HepG2 (cell line): ENCODE measurements at regions not wholly inside any gene's neighbourhood (a gene's known extent, or its start where the extent isn't known, plus 50 kb on each side); places are given as distances from the start of the nearest gene placed in this dataset.

Experiments
- DPF2 ChIP-seq: sonication (generic); formaldehyde crosslinking; IDR thresholded peaks from 2 replicates; pipeline ENCODE4 v1.4.0; 2020; ENCODE audit warnings: mild to moderate bottlenecking, low read depth, missing genetic modification reagents, borderline replicate concordance
- EZH2 ChIP-seq: conservative IDR thresholded peaks from 2 replicates; pipeline ENCODE4 v1.6.1; 2012; ENCODE audit warnings: mild to moderate bottlenecking, low read depth, low read length, moderate library complexity
- HOXA9 ChIP-seq: sonication (generic); formaldehyde crosslinking; IDR thresholded peaks from 2 replicates; pipeline ENCODE4 v1.8.1; 2022; ENCODE audit warnings: missing genetic modification reagents, mild to moderate bottlenecking, moderate library complexity, borderline replicate concordance
- MAFF ChIP-seq: IDR thresholded peaks from 2 replicates; pipeline ENCODE4 v1.6.1; 2011; ENCODE audit warnings: low read depth, low read length, improper control_type of control experiment
- NFIC ChIP-seq: IDR thresholded peaks from 2 replicates; pipeline ENCODE4 v1.6.1; 2012; ENCODE audit warnings: mild to moderate bottlenecking, low read length, inconsistent platforms
- RCOR2 ChIP-seq: IDR thresholded peaks from 2 replicates; pipeline ENCODE4 v1.6.1; 2016; ENCODE audit warnings: missing biosample characterization, missing genetic modification reagents
- SMC3 ChIP-seq: IDR thresholded peaks from 2 replicates; pipeline ENCODE4 v1.6.1; 2011; ENCODE audit warnings: low read length, improper control_type of control experiment
- TAF1 ChIP-seq: sonication (generic); formaldehyde crosslinking; IDR thresholded peaks from 2 replicates; pipeline ENCODE4 v1.4.0; 2020; ENCODE audit warnings: missing genetic modification reagents
- ZNF451 ChIP-seq: sonication (generic); formaldehyde crosslinking; IDR thresholded peaks from 2 replicates; pipeline ENCODE4 v1.5.0; 2020; ENCODE audit warnings: mild to moderate bottlenecking, missing genetic modification reagents
- TF ChIP-seq, protein P1 (sequence below): sonication (generic); formaldehyde crosslinking; IDR thresholded peaks from 2 replicates; pipeline ENCODE4 v1.4.0; 2020; ENCODE audit warnings: low read depth, mild to moderate bottlenecking, missing genetic modification reagents
- TF ChIP-seq, protein P2 (sequence below): sonication (generic); formaldehyde crosslinking; IDR thresholded peaks from 2 replicates; pipeline ENCODE4 v1.9.0; 2021; ENCODE audit warnings: missing genetic modification reagents, borderline replicate concordance
- TF ChIP-seq, protein P3 (sequence below): sonication (generic); formaldehyde crosslinking; IDR thresholded peaks from 2 replicates; pipeline ENCODE4 v1.5.0; 2020; ENCODE audit warnings: mild to moderate bottlenecking, missing genetic modification reagents, moderate library complexity

GRCh38 chr10:130480491-130480890 lies 344.3 kb downstream of the GLRX3 start:
- TF ChIP-seq, protein P1, sequence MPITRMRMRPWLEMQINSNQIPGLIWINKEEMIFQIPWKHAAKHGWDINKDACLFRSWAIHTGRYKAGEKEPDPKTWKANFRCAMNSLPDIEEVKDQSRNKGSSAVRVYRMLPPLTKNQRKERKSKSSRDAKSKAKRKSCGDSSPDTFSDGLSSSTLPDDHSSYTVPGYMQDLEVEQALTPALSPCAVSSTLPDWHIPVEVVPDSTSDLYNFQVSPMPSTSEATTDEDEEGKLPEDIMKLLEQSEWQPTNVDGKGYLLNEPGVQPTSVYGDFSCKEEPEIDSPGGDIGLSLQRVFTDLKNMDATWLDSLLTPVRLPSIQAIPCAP (CRISPR knock-in tag): no peak
- TF ChIP-seq DPF2 (CRISPR knock-in tag) (no peak), HOXA9 (CRISPR knock-in tag) (no peak), RCOR2 (CRISPR knock-in tag) (no peak), SMC3 (no peak), ZNF451 (CRISPR knock-in tag) (no peak), TAF1 (CRISPR knock-in tag) (no peak), MAFF (no peak), EZH2 (no peak), NFIC (no peak)
- TF ChIP-seq, protein P2, sequence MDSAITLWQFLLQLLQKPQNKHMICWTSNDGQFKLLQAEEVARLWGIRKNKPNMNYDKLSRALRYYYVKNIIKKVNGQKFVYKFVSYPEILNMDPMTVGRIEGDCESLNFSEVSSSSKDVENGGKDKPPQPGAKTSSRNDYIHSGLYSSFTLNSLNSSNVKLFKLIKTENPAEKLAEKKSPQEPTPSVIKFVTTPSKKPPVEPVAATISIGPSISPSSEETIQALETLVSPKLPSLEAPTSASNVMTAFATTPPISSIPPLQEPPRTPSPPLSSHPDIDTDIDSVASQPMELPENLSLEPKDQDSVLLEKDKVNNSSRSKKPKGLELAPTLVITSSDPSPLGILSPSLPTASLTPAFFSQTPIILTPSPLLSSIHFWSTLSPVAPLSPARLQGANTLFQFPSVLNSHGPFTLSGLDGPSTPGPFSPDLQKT (CRISPR knock-in tag): no peak
- TF ChIP-seq, protein P3, sequence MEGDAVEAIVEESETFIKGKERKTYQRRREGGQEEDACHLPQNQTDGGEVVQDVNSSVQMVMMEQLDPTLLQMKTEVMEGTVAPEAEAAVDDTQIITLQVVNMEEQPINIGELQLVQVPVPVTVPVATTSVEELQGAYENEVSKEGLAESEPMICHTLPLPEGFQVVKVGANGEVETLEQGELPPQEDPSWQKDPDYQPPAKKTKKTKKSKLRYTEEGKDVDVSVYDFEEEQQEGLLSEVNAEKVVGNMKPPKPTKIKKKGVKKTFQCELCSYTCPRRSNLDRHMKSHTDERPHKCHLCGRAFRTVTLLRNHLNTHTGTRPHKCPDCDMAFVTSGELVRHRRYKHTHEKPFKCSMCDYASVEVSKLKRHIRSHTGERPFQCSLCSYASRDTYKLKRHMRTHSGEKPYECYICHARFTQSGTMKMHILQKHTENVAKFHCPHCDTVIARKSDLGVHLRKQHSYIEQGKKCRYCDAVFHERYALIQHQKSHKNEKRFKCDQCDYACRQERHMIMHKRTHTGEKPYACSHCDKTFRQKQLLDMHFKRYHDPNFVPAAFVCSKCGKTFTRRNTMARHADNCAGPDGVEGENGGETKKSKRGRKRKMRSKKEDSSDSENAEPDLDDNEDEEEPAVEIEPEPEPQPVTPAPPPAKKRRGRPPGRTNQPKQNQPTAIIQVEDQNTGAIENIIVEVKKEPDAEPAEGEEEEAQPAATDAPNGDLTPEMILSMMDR (CRISPR knock-in tag): no peak
